ENCODE measurements at regions not wholly inside any gene's neighbourhood (a gene's known extent, or its start where the extent isn't known, plus 50 kb on each side); places are given as distances from the start of the nearest gene placed in this dataset.

GRCh38 chr9:71459082-71459481 lies 309.2 kb downstream of the CEMIP2 start:
- Histone ChIP-seq H3K27me3 (no peaks in the 10 kb centered on the region), H3K4me1 (no peaks in the 10 kb centered on the region), H3K9me3 (no peaks in the 10 kb centered on the region), H3K36me3 (no peaks in the 10 kb centered on the region), H3K4me3 (no peak overlapping the region), H3K27ac (no peak overlapping the region)
- no peak for DNase-seq (ENCODE audit: low spot score in 2 of 2)
- TF ChIP-seq POLR2AphosphoS5 (IDR thresholded peaks at IDR 0.05) (no peak), CTCF (IDR thresholded peaks at IDR 0.05) (no peak), EP300 (IDR thresholded peaks at IDR 0.05) (no peak), POLR2A (IDR thresholded peaks at IDR 0.05) (no peak)

- Histone ChIP-seq H3K27me3 (peaks cover 58% of the 10 kb centered on the region), H3K27ac (no peak overlapping the region), H3K9me3 (no peaks in the 10 kb centered on the region), H3K4me3 (peak overlapping the region; percentile 47), H3K4me1 (peaks cover 8% of the 10 kb centered on the region), H3K36me3 (no peaks in the 10 kb centered on the region)
- 4% methylated on average over 30 of the region's 73 CpGs for WGBS
- no peak for TF ChIP-seq EP300 (IDR thresholded peaks at IDR 0.05)
- no peak for TF ChIP-seq POLR2AphosphoS5 (IDR thresholded peaks at IDR 0.05)
- no peak for TF ChIP-seq POLR2A (IDR thresholded peaks at IDR 0.05)
- no peak for TF ChIP-seq CTCF (IDR thresholded peaks at IDR 0.05)
- DNase-seq (ENCODE audit: low spot score in 2 of 2), result no peak
Observed at GRCh38 chr9:71446473-71447411, 321.6 kb downstream of the CEMIP2 start.

GRCh38 chr9:71446106-71446472 lies 322.2 kb downstream of the CEMIP2 start:
- no peaks in the 10 kb centered on the region for H3K36me3 ChIP-seq
- peak overlapping the region; percentile 47 for H3K4me3 ChIP-seq
- WGBS, result 61% methylated on average over 14 of the region's 14 CpGs
- no peak overlapping the region for H3K27ac ChIP-seq
- no peak for DNase-seq (ENCODE audit: low spot score in 2 of 2)
- H3K27me3 ChIP-seq, result peaks cover 60% of the 10 kb centered on the region
- TF ChIP-seq POLR2AphosphoS5 (IDR thresholded peaks at IDR 0.05) (no peak), CTCF (IDR thresholded peaks at IDR 0.05) (no peak), EP300 (IDR thresholded peaks at IDR 0.05) (no peak), POLR2A (IDR thresholded peaks at IDR 0.05) (no peak)
- no peaks in the 10 kb centered on the region for H3K9me3 ChIP-seq
- H3K4me1 ChIP-seq, result peaks cover 8% of the 10 kb centered on the region

- TF ChIP-seq CTCF (IDR thresholded peaks at IDR 0.05) (no peak), EP300 (IDR thresholded peaks at IDR 0.05) (no peak)
- Histone ChIP-seq H3K4me1 (peaks cover 8% of the 10 kb centered on the region), H3K4me3 (no peak overlapping the region), H3K27me3 (peaks cover 47% of the 10 kb centered on the region), H3K27ac (no peak overlapping the region), H3K9me3 (no peaks in the 10 kb centered on the region), H3K36me3 (no peaks in the 10 kb centered on the region)
- DNase-seq (ENCODE audit: low spot score in 2 of 2), result no peak
- WGBS, result 93% methylated on average over 3 of the region's 3 CpGs
Observed at GRCh38 chr9:71442937-71443336, 321.5 kb upstream of the TRPM3 start.

GRCh38 chr9:71441266-71441665 lies 319.8 kb upstream of the TRPM3 start:
- WGBS, result 85% methylated on average over 5 of the region's 5 CpGs
- DNase-seq (ENCODE audit: low spot score in 2 of 2), result no peak
- peaks cover 30% of the 10 kb centered on the region for H3K27me3 ChIP-seq
- no peak for TF ChIP-seq POLR2A (IDR thresholded peaks at IDR 0.05)
- no peak for TF ChIP-seq CTCF (IDR thresholded peaks at IDR 0.05)
- no peak for TF ChIP-seq EP300 (IDR thresholded peaks at IDR 0.05)
- TF ChIP-seq POLR2AphosphoS5 (IDR thresholded peaks at IDR 0.05), result no peak
- peaks cover under 1% of the 10 kb centered on the region for H3K4me1 ChIP-seq
- H3K4me3 ChIP-seq, result no peak overlapping the region
- no peaks in the 10 kb centered on the region for H3K9me3 ChIP-seq
- H3K36me3 ChIP-seq, result no peaks in the 10 kb centered on the region
- no peak overlapping the region for H3K27ac ChIP-seq

Measured in suprapubic skin (tissue), 4 donors.